GM10266 (cell line): ENCODE measurements at regions not wholly inside any gene's neighbourhood (a gene's known extent, or its start where the extent isn't known, plus 50 kb on each side); places are given as distances from the start of the nearest gene placed in this dataset.
"Not testable (repeated sequence)": the region's sequence is repeated elsewhere in the genome, so short reads cannot be mapped to it uniquely, and the experiment has no call there.

Source experiments
- DNase-seq: peaks from one replicate; pipeline ENCODE4 v3.0.0; 2012; ENCODE audit errors: extremely low spot score
- TF ChIP-seq, protein P1 (sequence below): IDR thresholded peaks from 2 replicates; pipeline ENCODE4 v1.5.1; 2012; ENCODE audit warnings: mild to moderate bottlenecking, low read depth; ENCODE audit not compliant: control insufficient read depth, insufficient read depth; ENCODE audit errors: missing control alignments

DNA sequence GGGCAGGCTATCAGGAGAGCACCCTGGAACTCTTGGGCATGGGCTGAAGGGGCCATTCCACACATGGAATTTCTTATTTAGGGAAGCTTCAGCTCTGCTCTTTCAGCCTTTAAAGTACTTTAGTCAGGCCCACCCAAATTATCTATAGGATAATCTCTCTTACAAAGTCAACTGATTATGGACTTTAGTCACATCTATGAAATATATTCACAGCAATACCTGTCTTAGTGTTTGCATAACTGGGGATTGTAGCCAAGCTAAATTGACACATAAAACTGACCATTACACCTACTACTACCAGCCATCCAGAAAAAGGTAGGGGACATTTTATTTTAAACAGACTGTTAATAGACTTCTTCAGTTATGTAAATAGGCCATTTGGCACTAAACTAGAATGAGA lies 114.9 kb upstream of the VANGL1 start:
- no peak for DNase-seq
- TF ChIP-seq, protein P1, sequence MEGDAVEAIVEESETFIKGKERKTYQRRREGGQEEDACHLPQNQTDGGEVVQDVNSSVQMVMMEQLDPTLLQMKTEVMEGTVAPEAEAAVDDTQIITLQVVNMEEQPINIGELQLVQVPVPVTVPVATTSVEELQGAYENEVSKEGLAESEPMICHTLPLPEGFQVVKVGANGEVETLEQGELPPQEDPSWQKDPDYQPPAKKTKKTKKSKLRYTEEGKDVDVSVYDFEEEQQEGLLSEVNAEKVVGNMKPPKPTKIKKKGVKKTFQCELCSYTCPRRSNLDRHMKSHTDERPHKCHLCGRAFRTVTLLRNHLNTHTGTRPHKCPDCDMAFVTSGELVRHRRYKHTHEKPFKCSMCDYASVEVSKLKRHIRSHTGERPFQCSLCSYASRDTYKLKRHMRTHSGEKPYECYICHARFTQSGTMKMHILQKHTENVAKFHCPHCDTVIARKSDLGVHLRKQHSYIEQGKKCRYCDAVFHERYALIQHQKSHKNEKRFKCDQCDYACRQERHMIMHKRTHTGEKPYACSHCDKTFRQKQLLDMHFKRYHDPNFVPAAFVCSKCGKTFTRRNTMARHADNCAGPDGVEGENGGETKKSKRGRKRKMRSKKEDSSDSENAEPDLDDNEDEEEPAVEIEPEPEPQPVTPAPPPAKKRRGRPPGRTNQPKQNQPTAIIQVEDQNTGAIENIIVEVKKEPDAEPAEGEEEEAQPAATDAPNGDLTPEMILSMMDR, result no peak

DNA sequence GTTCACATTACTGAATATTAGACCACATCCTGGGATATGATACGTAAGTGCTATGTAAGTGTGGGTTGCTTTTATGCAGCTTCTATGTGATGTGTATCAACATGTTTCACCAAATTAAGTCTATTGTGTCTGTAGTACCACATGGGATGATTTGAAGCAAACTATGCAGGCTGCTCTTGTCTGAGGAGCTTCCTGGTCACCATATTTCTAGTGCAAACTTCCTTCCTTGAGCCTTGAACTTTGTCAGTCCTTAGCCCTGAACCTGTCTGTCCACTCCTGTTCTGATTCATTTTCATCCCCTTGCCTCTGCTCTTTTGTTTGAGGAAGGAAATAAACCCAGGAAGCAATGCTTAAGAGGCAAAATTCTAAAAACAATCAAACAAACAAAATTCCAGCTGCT lies 117.5 kb upstream of the VANGL1 start:
- TF ChIP-seq, protein P1, result no peak
- no peak for DNase-seq

DNA sequence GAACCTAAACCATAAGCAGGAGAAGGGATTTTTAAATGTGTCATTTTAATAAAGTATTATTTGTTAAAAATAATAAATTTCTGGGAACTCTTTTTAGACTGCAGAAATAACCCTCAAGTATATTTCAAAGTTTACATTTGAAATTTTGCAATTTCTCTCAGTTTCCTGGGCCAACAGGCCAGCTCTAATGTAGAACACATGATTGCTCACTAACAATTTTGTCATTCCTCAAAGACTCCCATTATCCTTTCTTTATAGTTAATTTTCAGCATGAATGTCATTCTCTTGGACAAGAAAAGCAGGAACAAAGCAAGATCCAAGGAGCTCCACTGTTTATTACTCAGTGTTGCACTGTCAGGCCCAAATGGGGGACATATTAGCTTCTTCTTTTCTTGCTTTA lies 119.4 kb upstream of the VANGL1 start:
- DNase-seq, result no peak
- TF ChIP-seq, protein P1, result no peak

DNA sequence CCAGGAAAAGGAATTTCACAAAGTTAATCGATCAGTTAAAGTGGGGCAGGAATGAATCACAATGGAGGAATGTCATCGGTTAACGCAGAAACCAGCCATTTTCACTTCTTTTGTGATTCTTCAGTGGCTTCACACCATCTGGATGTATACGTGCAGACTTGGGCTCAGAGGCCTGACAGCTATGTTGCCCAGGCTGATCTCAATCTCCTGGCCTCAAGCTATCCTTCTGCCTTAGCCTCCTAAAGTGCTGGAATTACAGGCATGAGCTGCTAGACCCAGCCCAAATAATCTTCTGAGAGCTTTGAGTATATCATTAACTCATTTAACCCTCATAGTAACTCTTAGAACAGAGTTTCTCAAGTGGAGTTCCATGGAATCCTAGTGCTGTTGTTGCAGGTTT lies 126.5 kb upstream of the VANGL1 start:
- TF ChIP-seq, protein P1, result no peak
- no peak for DNase-seq

DNA sequence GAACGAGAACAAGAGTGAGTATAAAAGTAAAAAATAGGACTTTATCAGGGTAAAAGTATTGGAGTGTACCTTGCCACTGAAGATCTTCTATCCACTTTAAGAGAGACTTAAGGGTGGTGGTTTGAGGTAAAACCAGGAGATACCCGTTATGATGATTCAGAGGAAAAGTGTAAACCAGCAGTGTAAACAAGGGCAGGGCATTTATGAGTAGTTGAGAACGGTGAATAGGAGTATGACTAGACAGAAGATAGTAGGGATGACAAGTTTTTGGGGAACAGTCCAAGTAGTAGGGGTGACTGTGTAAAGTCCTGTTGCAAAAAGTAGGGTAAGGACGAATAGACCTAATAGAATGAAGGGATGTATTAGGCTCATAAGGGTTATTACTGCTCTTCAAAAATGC lies 131.5 kb upstream of the VANGL1 start:
- DNase-seq, result not testable (repeated sequence)

DNA sequence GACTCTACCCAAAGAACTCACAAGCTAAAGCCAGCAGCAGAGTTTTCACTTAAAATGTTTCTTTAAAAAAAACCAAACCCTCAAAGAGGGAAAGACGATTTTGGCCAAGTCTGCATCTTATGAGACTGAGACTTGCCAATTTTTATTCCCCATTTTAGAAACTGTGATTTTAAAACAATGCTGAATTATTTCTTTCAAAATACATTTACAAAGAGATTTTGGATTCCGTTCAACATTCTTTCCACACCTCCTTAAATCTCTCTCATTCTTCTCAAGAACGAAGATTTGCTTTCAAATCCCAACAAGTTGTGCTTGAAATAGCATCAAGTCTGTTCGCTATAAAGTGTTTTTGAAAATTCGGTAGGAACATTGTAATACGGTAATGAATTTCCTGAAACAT lies 133.9 kb upstream of the VANGL1 start:
- DNase-seq, result no peak
- TF ChIP-seq, protein P1, result no peak

DNA sequence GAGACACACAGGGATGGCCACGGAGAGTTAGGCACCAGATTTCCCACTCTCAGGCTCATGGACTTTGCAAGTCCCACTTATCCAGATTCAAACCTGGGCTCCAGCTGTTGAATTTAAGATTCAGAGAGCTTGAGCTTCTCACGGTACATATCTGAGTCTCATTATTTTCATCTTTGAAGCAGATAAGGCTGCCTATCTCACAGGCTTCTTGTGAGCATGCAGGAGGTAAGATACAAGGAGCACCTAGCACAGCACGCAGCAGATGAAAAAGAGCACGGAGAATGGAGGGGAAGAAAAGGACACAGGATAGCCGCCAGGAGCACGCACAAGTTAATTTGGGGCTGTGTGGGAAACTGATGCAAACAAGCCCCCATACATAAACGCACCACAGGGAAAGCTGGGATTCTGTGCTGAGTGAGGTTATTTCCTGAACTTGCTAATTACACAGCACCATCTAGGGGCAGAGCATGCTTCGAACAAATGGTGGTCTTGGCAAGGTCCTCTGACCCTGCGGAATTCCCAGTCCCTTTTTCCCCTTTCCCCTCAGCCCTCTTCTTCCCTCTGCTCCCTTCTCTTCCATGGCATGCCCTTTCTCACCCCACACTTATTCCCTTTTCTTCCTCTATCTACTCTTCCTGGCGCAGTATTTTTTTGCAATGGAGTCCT lies 134.7 kb upstream of the VANGL1 start:
- TF ChIP-seq, protein P1, result peak; percentile 7
- no peak for DNase-seq

DNA sequence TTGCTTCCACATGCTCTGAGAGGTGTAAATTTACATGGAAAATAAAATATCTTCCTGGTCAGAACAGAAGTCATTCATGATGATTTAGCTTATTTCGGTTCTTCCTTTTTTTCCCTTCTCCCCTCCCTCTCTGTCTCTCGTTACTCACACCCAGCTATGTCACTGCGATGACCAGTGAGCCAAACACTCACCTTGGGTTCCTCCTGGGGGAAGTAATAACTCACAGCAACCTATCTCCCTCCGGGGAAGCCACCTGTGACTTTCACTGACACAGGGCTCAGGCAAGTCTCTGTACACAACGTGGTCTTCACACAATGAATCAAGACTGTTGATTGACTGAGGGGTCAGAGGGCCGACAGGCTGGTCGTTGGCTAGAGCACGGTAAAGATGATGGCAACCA lies 135.3 kb upstream of the VANGL1 start:
- TF ChIP-seq, protein P1, result no peak
- no peak for DNase-seq
